Subcutaneous abdominal adipose tissue (tissue), 5 donors: ENCODE measurements at regions not wholly inside any gene's neighbourhood (a gene's known extent, or its start where the extent isn't known, plus 50 kb on each side); places are given as distances from the start of the nearest gene placed in this dataset.

Experiments
- H3K27ac ChIP-seq: one replicate; pipeline ENCODE4 v1.7.0; 2013; ENCODE audit warnings: low read depth, mild to moderate bottlenecking, inconsistent platforms, low read length, moderate library complexity
- H3K27me3 ChIP-seq, 5 donors: one replicate each; pipeline ENCODE4 v1.7.0; 2013; ENCODE audit warnings: low read length in 5 of 5, inconsistent platforms in 1 of 5; ENCODE audit not compliant: control insufficient read depth in 5 of 5, insufficient read depth in 4 of 5
- H3K36me3 ChIP-seq, 5 donors: one replicate each; pipeline ENCODE4 v1.7.0; 2013; ENCODE audit warnings: low read length in 5 of 5; ENCODE audit not compliant: control insufficient read depth in 5 of 5, insufficient read depth in 5 of 5
- H3K4me1 ChIP-seq, 5 donors: one replicate each; pipeline ENCODE4 v1.7.0; 2013; ENCODE audit warnings: low read length in 5 of 5, mild to moderate bottlenecking in 3 of 5, moderate library complexity in 1 of 5; ENCODE audit not compliant: control insufficient read depth in 5 of 5, insufficient read depth in 5 of 5
- H3K4me3 ChIP-seq, 5 donors: one replicate each; pipeline ENCODE4 v1.7.0; 2013; ENCODE audit warnings: low read length in 5 of 5, low read depth in 1 of 5
- H3K9ac ChIP-seq, 5 donors: one replicate each; pipeline ENCODE4 v1.7.0; 2013; ENCODE audit warnings: low read length in 5 of 5, mild to moderate bottlenecking in 4 of 5, moderate library complexity in 3 of 5
- H3K9me3 ChIP-seq, 5 donors: one replicate each; pipeline ENCODE4 v1.7.0; 2013; ENCODE audit warnings: low read length in 5 of 5; ENCODE audit not compliant: control insufficient read depth in 5 of 5
- donor health status: healthy.
- donor health status: healthy.
- donor health status: healthy.
- donor health status: healthy.
- donor health status: healthy.

DNA sequence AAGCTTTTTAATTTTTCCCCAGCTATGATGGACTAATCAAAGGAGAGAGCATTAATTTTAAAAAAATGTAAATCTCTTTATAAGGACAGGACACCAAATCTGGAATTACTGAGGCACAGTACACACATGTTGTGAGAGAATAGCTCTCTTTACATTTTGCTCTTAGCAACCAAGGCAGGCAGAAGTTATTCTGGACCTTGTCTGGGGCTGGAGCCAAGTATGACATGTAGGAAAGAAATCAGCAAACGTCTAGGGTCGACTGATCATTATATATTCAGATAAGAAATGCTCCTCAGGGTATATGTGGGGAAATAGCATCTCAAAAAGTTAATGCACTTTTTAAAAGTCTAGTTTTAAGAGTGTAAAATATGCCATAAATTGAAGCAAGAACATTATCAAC, 1330.0 kb upstream of the CELF4 start:
- H3K4me3 ChIP-seq: no peak overlapping the region
- H3K36me3 ChIP-seq: no peaks in the 10 kb centered on the region
- no peak overlapping the region for H3K9ac ChIP-seq
- H3K27ac ChIP-seq: no peak overlapping the region
- H3K9me3 ChIP-seq: peaks cover 0 to 3% (median 0%) of the 10 kb centered on the region in 5 donors
- H3K4me1 ChIP-seq: no peaks in the 10 kb centered on the region
- H3K27me3 ChIP-seq: no peaks in the 10 kb centered on the region

DNA sequence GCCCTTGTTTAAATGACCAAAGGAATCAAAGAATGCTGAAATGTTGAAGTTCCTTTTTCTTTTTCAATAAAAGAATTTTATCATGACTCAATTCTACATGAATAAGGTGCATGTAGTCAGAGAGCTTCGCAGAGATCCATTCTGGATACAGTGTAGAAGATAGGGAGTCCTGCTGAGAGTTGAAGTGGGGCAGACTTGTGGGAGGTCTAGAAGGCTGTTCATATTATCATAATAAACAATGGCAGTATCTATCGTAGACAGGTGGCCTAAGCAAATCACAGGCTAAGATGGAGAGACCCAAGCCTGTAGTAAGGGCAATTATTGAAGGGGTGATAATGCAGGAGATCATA, 1322.0 kb upstream of the CELF4 start:
- H3K4me3 ChIP-seq: no peak overlapping the region
- no peaks in the 10 kb centered on the region for H3K4me1 ChIP-seq
- H3K9me3 ChIP-seq: no peaks in the 10 kb centered on the region
- no peak overlapping the region for H3K27ac ChIP-seq
- no peaks in the 10 kb centered on the region for H3K27me3 ChIP-seq
- no peaks in the 10 kb centered on the region for H3K36me3 ChIP-seq
- H3K9ac ChIP-seq: no peak overlapping the region

DNA sequence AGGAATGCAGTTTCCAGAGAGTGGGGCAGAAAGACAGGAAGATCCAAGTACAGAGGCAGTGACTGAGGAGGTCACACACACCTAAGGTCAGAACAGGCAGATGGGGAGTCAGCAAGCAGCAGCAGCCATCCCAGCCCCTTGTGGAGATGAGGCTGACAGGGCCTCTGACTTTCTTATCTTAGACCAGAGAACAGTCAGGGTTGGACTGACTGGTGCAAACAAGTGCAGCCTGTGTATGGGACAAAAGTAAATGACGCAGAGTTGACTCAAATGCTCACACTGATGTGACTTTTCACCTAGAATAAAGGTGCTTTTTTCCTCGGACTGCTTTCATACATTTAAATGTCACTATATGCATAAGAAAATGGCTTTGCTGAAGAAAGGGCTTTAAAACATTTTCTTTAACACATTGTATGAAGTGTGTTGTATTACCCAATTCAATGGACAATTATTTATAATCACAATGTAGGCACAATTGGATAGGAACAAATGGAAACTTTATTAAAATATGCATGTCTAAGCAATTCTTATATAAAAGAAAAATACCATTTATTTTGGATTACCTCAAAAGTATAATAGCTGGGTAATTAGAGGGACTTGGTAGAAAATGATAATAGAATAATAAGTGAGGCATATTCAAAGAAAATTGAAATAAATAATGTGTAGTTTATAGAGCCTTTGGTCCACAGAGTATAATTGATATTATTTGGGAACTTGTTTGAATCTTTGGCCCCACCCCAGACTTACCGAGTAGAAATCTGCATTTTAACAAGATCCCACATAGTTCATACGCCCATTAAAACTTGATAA, 1321.5 kb upstream of the CELF4 start:
- H3K36me3 ChIP-seq: no peaks in the 10 kb centered on the region
- no peaks in the 10 kb centered on the region for H3K4me1 ChIP-seq
- no peak overlapping the region for H3K4me3 ChIP-seq
- no peaks in the 10 kb centered on the region for H3K9me3 ChIP-seq
- no peaks in the 10 kb centered on the region for H3K27me3 ChIP-seq
- H3K27ac ChIP-seq: no peak overlapping the region
- H3K9ac ChIP-seq: no peak overlapping the region

DNA sequence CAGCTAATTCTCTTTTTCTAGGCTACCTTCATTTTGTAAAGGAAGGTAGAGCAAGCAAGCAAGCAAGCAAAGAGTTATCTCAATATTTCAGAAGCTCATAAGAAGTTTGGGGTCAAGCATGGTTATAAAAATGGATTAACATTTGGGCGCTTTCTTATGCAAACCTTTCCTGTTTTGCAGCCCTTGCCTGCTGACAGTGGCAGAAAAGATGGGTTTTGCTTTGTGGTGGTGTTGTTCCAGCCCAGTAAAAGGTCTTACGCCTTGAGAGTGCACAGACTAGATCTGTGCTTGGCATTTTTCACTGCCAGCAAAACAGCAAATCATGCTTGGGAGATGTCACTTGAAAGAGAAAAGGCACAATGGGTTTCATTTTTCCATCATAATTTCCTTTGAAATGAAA, 1320.6 kb upstream of the CELF4 start:
- Histone ChIP-seq H3K4me3 (no peak overlapping the region), H3K4me1 (no peaks in the 10 kb centered on the region), H3K9me3 (no peaks in the 10 kb centered on the region), H3K36me3 (no peaks in the 10 kb centered on the region), H3K9ac (no peak overlapping the region), H3K27me3 (no peaks in the 10 kb centered on the region), H3K27ac (no peak overlapping the region)

DNA sequence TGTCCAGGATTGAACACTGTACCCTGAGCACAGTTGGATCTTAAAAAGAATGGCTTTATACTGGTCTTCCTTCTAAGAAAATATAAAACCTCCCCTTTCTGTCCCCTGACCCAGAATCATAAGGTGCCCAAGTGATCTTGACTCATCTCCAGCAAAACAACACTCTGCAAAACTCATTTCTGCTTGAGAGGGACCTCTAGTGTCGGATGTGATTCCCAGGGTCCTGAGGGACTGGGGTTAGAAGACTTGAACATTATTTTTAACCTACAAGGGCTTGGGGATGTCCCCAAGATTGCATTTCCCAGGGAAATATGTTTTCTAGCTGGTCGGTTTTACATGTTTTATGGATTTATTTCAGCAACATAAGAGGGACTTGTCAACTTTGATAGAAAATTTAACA, 1318.5 kb upstream of the CELF4 start:
- Histone ChIP-seq H3K4me1 (no peaks in the 10 kb centered on the region), H3K9ac (no peak overlapping the region), H3K27ac (no peak overlapping the region), H3K4me3 (no peak overlapping the region), H3K9me3 (peaks cover 0 to 5% (median 0%) of the 10 kb centered on the region in 5 donors), H3K27me3 (no peaks in the 10 kb centered on the region), H3K36me3 (no peaks in the 10 kb centered on the region)

DNA sequence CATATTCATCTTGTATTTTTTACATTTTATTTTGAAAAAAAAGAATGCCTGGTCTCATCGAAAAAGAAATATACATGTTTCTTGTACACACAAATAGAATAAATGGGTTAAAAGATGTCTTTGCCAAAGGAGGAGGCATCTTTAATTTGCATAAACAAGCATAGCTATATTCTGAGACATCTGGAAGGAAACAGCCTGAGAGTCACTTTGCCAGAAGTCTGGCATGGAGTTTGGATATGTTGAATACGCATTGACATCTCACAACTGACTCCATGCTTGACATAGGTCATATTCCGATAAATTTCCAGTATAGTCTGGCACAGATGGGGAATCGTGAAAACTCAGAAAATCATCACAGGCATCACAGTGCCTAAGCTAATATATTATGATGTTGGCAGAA, 1317.5 kb upstream of the CELF4 start:
- H3K4me3 ChIP-seq: no peak overlapping the region
- H3K9ac ChIP-seq: no peak overlapping the region
- H3K27ac ChIP-seq: no peak overlapping the region
- no peaks in the 10 kb centered on the region for H3K4me1 ChIP-seq
- H3K9me3 ChIP-seq: peaks cover 0 to 5% (median 0%) of the 10 kb centered on the region in 5 donors
- no peaks in the 10 kb centered on the region for H3K36me3 ChIP-seq
- H3K27me3 ChIP-seq: no peaks in the 10 kb centered on the region

DNA sequence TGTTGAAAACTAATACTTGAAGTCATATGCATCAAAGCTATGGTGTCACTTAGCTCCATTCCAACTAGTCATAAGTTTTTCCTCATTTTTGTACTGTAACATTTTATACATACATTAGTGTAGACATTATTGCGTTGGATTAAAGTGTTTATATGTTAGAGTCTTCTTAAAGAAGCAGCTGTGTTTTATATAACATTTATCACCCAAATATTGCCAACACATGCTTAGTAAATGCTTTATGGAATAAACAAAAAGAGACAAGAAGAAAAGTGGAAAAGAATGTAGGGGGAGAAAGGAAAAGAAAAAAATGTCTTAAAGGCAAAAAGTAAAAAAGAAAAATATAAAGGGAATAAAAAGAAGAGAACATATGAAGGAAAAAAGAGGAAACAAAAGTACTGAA, 1314.3 kb upstream of the CELF4 start:
- Histone ChIP-seq H3K4me3 (no peak overlapping the region), H3K36me3 (no peaks in the 10 kb centered on the region), H3K27ac (no peak overlapping the region), H3K9me3 (peaks cover 0 to 5% (median 0%) of the 10 kb centered on the region in 5 donors), H3K27me3 (no peaks in the 10 kb centered on the region), H3K4me1 (no peaks in the 10 kb centered on the region), H3K9ac (no peak overlapping the region)

DNA sequence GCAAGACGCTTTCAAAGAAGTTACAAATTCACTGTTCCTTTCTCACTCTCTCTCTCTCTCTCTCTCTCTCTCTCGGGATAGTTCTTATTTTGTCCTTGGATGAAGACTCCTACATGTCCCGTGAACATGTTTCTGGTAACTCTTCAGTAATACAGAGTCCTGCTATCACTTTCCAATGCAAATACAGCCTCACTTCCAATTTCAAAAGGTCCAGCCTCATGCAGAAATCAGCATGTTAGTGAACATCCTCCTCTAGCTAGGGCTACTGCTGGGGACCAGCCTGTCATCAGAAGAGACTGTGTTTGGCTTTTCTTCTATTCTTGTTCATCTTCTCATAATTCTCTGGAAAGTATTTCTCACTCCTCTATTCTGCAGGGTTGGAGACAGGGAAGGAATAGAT, 1306.7 kb upstream of the CELF4 start:
- Histone ChIP-seq H3K9ac (no peak overlapping the region), H3K27me3 (no peaks in the 10 kb centered on the region), H3K27ac (no peak overlapping the region), H3K4me1 (no peaks in the 10 kb centered on the region), H3K4me3 (no peak overlapping the region), H3K36me3 (no peaks in the 10 kb centered on the region), H3K9me3 (no peaks in the 10 kb centered on the region)

DNA sequence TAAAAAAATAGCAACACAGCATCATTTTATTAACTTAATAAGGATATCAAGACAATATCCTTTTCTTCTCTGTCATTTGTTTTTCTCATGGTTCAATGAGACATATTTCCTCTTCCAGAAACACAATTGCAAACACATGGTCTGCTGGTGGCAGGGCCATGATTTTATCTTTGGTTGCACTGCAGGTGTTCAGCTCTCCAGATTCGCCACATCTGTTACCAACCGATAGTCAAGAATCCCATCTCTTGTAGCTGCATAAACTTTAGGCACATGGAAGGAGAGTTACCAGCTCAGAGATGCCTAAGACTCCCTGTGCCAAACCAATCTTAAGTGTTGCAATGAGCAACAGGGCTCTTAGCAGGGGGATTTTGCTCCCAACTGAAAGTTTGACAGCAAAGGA, 1303.2 kb upstream of the CELF4 start:
- H3K27ac ChIP-seq: no peak overlapping the region

DNA sequence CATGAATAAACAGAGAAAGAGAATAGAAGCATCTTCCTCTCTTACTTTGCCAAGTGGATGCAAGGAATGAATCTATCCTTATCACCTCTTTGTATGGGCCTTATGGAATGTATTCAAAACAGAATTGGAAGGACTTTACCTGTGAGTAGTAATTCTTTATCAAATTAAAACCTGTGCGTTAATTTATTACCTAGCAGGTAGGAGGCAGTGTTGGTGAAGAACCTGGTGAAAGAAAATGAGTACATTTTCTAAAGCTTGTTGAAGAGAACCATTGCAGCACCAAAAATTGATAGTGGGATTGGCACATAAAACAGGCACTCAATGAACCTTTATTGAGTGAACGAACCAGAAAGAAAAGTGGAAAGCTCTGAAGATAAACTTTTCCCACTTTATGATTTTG, 1302.1 kb upstream of the CELF4 start:
- H3K9ac ChIP-seq: no peak overlapping the region
- H3K4me1 ChIP-seq: no peaks in the 10 kb centered on the region
- H3K36me3 ChIP-seq: no peaks in the 10 kb centered on the region
- H3K27me3 ChIP-seq: no peaks in the 10 kb centered on the region
- H3K4me3 ChIP-seq: no peak overlapping the region
- H3K9me3 ChIP-seq: no peaks in the 10 kb centered on the region
- no peak overlapping the region for H3K27ac ChIP-seq

More for the DNA sequence above, 1303.2 kb upstream of the CELF4 start:
- H3K9ac ChIP-seq: no peak overlapping the region
- H3K9me3 ChIP-seq: no peaks in the 10 kb centered on the region
- no peaks in the 10 kb centered on the region for H3K27me3 ChIP-seq
- no peak overlapping the region for H3K4me3 ChIP-seq
- no peaks in the 10 kb centered on the region for H3K4me1 ChIP-seq
- no peaks in the 10 kb centered on the region for H3K36me3 ChIP-seq
